HUDEP-2 (cell line): ENCODE measurements at regions not wholly inside any gene's neighbourhood (a gene's known extent, or its start where the extent isn't known, plus 50 kb on each side); places are given as distances from the start of the nearest gene placed in this dataset.
"Not testable (repeated sequence)": the region's sequence is repeated elsewhere in the genome, so short reads cannot be mapped to it uniquely, and the experiment has no call there.

Source experiments
- DNase-seq, 76 experiments: peaks; one replicate each; lab custom pipeline; 2025; ENCODE audit not compliant: unreplicated experiment in 76 of 76; lab: John Stamatoyannopoulos, UW

DNA sequence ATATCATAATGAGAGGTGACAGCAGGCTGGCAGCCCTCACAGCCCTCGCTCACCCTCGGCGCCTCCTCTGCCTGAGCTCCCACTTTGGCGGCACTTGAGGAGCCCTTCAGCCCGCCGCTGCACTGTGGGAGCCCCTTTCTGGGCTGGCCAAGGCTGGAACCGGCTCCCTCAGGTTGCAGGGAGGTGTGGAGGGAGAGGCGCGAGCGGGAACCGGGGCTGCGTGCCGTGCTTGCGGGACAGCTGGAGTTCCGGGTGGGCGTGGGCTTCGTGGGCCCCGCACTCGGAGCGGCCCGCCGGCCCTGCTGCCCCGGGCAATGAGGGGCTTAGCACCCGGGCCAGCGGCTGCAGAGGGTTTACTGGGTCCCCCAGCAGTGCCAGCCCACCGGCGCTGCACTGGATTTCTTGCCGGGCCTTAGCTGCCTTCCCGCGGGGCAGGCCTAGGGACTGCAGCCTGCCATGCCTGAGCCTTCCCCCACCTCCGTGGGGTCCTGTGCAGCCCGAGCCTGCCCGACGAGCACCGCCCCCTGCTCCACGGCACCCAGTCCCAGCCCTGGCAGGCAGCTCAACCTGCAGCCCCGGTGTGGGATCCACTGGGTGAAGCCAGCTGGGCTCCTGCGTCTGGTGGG is 147.7 kb downstream of the TLR4 start:
- not testable (repeated sequence) for DNase-seq

DNA sequence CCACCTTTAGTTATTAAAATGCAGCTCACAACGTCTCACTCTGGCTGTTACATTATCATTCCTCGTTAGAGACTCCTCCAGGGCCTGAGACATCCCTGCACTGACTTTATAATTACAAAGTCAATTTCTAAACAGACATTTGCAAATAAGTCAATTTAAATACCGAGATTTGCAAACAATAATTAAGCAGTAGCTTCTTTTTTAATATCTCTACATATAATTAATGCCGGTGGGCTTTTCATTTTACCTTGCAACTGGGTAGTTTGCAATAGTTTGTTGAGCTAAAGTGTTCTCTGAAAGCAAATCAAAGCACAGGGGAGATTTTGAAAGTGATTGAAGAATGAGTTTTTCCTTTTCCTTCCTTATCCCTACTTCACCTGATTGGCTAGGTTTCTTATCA is 154.4 kb downstream of the TLR4 start:
- no peak for DNase-seq

DNA sequence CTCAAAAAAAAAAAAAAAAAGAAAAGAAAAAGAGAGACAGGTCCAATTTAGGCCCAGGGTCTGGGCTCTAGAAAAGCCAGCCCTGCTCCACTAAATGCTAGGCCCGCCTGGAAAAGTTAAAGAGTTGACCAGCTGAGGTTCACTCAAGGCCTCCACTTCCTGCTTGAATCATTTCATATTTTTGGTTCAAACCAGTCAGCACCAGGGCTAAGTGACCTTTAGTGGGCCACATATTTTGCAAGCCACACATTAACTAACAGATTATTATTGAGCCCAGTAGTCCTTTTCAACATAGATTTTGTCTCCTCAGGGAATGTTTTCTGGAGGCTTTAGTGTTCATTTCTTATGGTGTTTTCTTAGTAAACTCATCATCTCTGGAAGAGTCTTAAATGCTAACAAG is 156.6 kb downstream of the TLR4 start:
- no peak for DNase-seq

DNA sequence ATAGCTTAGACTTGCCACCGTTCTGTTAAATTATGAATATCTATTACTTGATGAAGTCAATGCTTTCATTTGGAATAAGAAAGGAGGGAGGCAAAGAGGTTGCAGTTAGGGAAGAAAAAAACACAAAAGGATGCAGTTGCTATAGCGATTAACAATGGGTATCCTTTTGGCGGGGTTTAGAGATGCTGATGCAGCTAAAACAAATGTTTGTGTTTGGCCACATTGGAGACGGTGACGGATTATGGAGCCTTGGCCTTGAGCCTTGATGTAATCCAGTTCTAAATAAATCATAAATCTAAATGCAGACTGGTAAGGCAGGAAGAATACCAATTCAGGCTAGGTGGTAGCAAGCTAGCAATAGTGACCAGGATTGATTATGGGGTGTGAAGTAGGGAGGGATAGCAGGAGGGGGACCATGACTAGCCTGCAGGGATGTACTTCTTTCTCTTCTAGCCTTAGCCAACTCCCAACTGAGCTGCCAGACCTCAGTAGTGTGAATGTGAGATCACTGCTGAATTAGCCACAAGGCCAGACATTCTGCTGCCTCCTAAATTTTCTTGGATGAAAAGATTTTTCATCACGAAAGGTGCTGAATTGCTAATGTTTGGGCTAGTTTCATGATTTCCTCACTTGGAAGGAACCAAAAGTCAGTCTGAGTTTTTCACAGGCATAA is 160.3 kb downstream of the TLR4 start:
- no peak for DNase-seq

DNA sequence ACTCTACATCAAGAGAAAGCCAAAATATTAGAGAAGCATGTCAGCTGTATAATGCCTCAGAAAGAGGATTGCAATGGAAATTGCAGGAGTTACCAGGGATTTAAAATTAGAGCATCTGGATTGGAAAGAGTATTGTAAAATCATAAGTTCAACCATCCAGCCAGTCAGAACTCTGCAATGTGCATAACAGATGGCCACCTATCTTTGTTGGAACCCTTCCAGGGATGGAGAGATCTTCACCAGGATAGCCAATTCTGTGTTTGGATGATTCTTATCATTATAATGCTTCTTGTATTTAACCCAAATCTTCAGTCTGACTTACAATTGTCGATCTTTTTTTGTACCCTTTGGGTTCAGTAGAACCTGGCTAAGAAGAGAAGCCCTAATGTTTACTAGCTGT is 164.4 kb downstream of the TLR4 start:
- DNase-seq: no peak

DNA sequence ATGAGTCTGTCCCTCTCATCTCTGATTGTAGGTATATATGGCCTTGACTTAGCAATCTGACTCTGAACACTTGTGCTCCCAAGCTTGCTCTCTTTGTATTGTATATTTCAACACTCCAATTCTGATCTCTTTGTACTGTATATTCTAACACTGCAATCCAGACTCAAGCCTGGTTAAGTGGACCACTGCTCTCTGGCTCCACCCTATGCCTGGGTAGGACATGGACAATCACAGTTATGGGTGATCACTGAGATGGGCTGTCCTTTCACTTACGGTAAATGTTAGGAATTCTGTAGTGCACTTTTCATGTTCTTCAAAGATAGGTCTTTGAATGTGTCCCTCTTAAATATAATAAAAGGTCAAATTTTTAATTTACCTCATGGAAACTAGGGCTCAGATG is 165.1 kb downstream of the TLR4 start:
- DNase-seq: no peak

DNA sequence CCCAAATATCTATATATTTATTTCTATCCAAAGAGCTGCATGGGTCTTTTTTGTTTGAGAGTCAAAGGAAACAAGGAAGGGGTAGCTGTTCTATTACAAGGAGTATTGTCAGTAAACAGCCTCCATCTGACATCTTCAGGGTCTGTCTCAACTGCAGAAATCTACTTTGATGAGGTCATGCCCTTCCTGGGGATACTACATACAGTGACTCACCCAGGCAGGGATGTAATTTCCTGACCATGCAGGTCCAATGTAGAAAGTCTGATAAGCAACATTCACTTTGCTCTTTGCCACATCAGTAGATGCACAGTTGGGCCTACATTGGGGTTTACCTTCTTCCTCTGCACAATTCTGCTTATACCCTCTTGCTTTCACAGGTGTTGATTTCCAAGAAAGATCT is 165.5 kb downstream of the TLR4 start:
- DNase-seq: no peak

DNA sequence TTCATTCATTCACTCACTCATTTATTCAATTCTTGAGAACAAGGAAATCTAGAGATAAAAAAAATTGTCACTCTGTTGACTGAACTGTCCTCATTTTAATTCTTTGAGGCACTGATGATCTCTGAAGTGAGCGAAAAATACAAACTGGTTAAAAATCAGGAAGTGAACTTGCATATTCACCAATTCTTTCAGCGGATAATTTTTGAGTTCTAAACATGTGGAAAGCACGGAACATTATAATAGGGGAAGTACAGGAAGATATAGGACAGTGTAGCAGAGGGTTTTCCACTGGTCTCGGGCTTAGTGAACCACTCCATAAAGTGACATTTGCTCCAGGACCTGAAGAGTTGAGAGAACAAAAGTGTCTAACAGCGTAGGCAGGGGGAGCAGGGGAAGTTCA is 169.5 kb downstream of the TLR4 start:
- no peak for DNase-seq

DNA sequence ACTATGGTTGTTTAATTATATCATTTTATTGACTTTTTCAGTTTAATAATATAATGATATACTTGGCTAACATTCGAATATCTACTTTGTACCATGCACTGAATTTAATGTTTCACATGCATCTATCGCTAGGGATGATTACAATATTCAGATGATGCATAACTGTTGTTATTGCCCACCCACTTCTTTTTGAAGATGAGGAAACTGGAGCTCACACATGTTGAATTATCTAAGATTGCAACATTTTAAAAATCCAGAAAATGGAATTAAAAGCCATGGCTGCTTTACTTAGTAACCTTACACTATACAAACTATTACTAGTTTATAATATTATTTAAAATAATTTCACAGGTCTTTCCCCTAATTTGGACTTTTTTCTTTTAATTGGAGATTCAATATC is 171.7 kb downstream of the TLR4 start:
- no peak for DNase-seq

DNA sequence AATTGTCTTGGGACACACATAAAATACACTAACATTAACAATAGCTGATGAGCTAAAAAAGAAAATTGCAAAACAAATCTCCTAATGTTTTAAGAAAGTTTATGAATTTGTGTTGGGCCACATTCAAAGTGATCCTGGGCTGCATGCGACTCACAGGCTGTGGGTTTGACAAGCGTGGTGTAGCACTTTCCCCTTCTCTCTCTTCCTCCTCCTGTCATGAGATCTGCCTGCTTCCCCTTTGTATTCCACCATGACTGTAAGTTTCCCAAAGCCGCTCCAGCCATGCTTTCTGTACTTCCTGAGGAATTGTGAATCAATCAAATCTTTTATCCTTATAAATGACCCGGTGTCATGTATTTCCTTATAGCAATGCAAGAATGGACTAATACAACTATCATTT is 178.0 kb downstream of the TLR4 start:
- DNase-seq: no peak

DNA sequence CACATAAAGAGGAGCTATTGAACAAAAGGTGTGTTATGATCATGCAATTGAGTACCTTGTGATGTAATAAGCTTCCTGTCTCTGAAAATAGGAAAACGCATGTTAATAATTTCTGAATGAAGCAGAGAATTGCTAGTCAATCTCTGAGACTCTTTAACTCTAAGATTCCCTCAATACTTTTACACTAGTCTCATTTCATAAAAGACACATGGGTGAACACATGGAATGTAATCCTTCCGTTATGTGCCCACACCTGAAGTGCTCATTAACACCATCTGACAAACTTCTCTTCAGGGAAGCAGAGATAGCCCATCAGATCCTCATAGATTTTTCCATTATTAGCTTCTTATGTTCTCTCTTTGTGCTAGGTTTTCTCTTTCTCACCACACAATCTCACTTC is 182.4 kb downstream of the TLR4 start:
- DNase-seq: no peak

DNA sequence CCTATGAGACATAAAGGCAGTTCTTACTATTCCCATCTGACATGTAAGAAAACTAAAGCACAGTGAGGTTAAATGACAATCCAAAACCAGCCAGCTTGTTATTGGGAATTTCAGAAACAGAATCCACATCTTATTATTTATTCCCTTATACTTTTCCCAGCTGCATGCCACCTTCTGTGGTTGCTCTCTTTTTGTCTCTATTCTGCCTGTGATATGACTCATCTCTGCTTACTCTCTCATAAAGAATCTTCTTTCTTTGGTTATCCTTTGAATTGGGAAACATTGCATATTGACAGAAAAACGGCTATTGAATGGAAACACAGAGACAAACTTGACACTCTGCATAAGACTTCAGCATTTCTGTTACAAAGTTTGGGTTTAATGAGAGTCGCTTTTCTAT is 183.2 kb downstream of the TLR4 start:
- no peak for DNase-seq

DNA sequence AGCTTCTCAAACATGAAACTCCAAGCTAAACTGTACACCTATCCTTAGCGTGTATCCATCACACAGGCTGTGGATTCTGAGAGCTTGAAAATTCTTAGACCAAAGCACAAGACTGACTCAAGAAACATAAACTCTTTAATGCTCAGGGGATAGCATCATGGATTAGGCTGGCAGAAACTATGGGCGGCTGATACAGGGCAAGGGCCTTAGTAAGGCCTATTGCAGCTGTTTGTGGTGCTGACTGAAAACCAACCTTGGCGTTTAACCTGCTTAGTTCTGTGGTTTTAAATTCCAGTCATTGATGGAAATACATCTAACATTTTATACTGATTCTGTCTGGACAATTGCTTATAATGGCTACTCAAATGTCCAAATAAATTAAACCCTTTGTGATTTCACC is 183.7 kb downstream of the TLR4 start:
- no peak for DNase-seq

DNA sequence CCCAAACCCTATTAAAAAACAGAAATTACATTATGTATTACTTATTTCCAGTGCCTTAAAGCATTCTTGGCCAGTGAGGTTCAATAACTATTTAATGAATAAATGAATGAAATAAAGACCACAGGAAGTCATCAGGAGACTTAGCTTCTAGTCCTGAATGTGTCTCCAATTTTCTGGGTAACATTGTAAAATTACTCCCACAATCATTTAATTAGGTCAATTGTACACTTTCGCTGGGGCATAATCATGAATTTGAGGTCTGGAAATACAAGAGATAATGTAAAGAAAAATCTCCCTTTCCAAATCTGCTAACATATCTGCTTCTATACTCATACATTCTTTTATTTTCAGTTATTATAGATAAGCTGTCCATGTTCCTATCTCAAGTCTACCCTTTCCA is 199.2 kb downstream of the TLR4 start:
- DNase-seq: no peak

DNA sequence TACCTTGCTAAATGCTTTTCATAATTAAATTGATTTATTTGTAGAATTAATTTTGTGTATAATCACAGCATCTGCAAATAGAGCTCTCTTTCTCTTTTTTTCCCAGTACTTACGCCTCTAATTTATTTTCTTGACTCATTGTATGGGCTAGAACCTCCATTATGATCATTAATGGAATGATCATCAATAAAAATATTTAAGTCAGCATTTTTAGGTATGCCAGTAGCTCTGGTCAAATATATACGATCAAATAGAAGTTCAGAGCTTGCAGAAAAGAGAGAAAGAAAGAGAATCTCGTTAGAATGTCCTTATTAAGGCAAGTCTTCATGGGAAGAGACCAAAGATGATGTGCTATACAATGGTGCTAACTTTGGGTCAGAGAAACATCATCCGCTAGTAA is 202.6 kb downstream of the TLR4 start:
- no peak for DNase-seq

DNA sequence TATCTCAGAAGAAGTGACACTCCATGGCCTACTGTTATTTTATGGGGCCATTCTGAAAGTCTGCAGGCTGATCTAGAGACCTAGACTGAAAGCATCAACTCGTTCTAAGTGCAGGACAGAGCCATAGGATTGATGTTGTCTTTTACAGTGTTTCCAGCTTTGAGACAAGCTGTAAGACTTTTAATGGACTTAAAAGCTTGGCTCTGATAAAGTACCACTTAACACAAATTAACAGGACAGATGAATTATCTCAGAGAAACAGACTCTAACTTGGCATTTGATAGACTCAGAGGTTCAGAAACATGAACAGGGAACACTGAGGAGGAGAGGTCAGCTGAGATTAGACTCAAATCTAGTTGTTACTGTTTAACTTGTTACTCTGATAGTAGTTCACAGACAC is 203.2 kb downstream of the TLR4 start:
- no peak for DNase-seq

DNA sequence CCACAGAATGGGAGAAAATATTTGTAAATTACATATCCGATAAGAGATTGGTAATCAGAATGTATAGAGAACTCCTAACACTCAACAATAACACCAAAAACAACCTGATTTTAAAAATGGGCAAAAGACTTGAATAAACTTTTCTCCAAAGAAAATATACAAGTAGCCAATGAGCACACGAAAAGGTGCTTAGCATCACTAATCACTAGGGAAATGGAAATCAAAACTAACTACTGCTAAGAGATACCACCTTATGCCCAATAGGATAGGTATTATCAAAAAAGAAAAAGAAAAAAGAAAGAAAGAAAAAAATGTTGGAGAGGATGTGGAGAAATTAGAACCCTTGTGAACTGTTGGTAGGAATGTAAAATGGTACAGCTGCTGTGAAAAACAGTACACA is 212.1 kb downstream of the TLR4 start:
- no peak for DNase-seq

DNA sequence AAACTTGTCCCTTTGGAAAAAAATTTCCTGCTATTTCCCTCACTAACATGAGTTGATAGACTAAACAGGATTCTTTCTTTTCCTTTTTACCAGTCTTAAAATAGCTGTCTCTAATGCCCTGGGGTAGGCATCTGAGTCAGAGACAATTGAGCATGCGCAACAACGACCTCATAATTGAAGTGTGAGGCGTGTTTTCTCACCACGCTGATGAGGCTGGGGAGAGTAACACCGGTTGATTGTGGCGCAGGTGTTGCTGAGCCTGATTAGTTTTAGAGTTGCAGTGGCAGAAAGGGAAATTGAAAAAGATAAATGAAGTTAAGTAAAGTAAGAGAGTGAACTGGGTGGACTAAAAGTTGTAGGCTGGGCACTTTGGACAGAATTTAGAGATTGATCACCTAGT is 213.7 kb downstream of the TLR4 start:
- DNase-seq: no peak

DNA sequence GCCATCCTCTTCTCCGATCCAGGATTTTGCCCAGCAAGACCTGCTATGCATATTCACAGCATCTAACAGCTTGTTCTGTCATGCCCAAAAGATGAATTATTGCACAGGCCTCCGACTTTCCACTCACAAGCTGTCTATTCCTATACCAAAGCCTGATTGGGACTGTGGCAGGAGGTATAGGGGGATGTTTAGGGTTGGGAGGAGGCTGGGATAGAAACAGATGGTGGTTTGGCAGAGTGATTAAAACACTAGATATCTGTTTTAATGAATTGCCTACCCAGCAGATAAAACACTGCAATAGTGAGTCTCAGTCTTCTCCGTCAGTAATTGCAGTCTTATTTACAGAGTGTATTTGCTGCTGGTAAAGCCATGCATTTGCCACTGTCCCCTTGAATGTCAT is 215.3 kb downstream of the TLR4 start:
- no peak for DNase-seq

DNA sequence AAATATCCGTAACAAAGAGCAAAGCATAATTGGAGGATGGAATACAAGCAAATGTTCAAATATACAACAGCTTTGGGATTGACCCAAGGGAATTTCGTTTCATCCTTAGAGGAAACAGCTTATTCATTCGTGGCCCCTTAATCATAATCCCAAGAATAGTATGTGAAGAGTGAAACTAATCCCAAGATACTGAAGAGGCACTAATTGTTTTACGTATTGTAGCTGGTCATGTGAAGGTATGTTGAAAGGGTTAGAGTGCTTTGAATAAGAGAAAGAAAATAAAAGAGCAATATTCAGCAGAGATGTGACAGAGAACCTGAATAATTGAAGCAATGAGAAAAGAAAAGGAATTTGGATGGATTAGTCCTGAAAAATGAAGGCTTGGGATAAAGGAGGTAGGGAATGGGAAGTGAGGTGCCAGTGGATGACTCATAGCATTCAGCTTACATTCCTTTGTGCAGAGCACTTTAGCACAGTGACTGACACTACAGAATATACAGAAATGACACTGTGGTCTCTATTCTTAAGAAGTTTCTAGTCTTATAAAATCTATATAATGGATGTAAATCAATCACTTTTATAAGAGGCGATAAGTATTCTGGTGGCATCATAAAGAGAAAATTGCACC is 221.9 kb downstream of the TLR4 start:
- no peak for DNase-seq

DNA sequence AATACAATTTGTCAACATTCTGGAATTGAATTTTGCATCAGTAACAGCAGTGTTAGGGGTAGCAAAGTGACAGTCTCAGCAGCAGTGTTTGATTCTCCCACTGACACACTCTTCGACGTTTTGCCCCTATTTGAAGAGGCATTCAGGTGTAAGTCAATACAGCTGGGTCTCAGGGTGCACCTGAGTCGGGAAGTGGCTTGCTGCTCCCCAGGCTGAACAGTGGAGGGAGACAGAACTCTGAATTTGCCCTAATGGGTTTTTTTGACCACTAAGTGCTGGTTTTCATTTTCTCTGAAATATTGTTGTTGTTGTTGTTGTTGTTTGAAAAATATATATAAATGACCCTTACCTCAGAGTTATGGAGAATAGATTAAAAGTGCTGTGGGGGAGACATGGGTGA is 223.2 kb downstream of the TLR4 start:
- no peak for DNase-seq

DNA sequence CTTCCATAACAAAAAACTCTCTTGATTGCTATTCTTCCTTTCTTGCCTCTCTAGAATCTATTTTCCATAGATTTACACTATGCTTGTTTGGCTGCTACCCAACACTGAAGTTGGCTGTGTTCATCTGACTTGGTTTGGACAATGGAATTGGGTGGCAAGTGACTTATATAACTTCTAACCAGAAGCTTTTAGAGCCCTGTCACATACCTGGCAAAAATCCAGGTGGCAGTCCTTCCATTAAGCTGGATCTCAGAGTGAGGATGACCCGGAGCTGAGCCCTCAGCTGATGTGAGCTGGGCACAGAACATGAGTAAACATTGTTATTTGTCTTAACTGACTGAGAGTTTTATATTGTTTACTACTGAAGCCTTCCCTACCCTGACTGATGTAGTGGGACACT is 225.7 kb downstream of the TLR4 start:
- no peak for DNase-seq

DNA sequence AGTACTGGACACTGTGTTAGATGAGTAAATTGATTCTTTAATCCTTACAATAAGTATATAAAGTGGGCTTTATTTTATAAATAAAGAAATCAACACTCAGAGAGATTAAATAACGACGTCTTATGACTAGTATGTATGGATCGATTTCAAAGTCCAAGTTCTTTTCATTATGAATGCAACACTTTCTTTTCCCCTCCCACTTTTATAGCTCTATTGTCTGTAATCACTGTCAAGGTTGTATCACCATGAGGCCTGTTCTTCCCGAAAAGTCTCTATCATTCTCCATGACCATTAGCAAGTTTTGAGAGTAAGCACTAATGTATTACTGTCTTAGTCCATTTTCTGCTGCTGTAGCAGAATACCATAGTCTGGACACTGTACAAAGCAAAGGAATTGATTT is 228.4 kb downstream of the TLR4 start:
- DNase-seq: no peak
